ENCODE measurements at regions not wholly inside any gene's neighbourhood (a gene's known extent, or its start where the extent isn't known, plus 50 kb on each side); places are given as distances from the start of the nearest gene placed in this dataset.

DNA sequence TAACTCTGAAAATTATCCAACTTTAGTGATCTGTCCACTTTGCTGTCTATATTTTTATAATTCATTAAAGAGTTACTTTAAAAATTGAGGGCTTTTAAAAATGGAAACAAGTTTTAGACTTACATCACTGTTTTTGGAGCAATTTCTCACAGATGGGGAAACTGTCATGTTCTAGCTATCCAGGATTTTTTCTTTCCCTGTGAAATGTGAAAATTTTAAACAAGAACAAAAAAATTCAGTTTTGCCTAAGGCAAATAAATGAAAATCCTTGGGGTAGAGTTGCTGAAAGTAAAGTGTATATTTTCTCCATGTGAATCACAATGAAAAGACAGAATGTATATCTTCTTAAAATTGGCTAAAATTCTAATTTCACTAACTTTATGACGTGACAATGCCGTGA, 553.7 kb downstream of the MCTP2 start:
- TF ChIP-seq, protein P1, sequence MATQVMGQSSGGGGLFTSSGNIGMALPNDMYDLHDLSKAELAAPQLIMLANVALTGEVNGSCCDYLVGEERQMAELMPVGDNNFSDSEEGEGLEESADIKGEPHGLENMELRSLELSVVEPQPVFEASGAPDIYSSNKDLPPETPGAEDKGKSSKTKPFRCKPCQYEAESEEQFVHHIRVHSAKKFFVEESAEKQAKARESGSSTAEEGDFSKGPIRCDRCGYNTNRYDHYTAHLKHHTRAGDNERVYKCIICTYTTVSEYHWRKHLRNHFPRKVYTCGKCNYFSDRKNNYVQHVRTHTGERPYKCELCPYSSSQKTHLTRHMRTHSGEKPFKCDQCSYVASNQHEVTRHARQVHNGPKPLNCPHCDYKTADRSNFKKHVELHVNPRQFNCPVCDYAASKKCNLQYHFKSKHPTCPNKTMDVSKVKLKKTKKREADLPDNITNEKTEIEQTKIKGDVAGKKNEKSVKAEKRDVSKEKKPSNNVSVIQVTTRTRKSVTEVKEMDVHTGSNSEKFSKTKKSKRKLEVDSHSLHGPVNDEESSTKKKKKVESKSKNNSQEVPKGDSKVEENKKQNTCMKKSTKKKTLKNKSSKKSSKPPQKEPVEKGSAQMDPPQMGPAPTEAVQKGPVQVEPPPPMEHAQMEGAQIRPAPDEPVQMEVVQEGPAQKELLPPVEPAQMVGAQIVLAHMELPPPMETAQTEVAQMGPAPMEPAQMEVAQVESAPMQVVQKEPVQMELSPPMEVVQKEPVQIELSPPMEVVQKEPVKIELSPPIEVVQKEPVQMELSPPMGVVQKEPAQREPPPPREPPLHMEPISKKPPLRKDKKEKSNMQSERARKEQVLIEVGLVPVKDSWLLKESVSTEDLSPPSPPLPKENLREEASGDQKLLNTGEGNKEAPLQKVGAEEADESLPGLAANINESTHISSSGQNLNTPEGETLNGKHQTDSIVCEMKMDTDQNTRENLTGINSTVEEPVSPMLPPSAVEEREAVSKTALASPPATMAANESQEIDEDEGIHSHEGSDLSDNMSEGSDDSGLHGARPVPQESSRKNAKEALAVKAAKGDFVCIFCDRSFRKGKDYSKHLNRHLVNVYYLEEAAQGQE (IDR thresholded peaks at IDR 0.05; ENCODE audit: insufficient read depth in 1 of 2, low read depth in 2 of 2, low read length in 2 of 2), result no peak
- TF ChIP-seq SIN3A (IDR thresholded peaks at IDR 0.05; ENCODE audit: borderline replicate concordance, insufficient read depth, low read length), result no peak
- no peak for TF ChIP-seq POLR2AphosphoS5 (IDR thresholded peaks at IDR 0.05; ENCODE audit: low read depth, low read length)
- TF ChIP-seq FOXP2 (optimal IDR thresholded peaks at IDR 0.05; ENCODE audit: borderline replicate concordance, extremely low read depth, extremely low read length, insufficient read depth), result no peak
- no peak for TF ChIP-seq TAF1 (IDR thresholded peaks at IDR 0.05; ENCODE audit: borderline replicate concordance, insufficient read depth, low read length)

DNA sequence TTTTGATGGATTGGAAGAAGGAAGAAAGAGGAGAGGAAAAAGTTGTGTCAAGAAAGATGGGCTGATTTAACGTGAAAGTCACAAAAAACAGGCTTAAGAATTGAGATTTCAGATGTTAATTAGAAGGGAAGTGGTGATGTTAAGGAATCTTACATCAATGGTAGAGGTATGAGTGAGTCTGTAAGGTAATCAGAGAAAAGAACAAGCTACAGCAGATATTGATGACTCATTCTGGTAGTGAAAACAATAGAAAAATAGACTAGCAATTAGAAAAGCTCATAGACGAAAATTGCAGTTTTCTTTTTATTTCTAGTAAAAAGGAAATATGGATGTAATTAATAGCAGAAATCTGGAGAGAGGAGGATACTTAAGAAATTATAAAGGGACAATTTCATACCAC, 559.6 kb downstream of the MCTP2 start:
- TF ChIP-seq SIN3A (IDR thresholded peaks at IDR 0.05; ENCODE audit: borderline replicate concordance, insufficient read depth, low read length), result no peak
- no peak for TF ChIP-seq FOXP2 (optimal IDR thresholded peaks at IDR 0.05; ENCODE audit: borderline replicate concordance, extremely low read depth, extremely low read length, insufficient read depth)
- TF ChIP-seq, protein P1 (IDR thresholded peaks at IDR 0.05; ENCODE audit: insufficient read depth in 1 of 2, low read depth in 2 of 2, low read length in 2 of 2), result no peak
- no peak for TF ChIP-seq POLR2AphosphoS5 (IDR thresholded peaks at IDR 0.05; ENCODE audit: low read depth, low read length)
- TF ChIP-seq TAF1 (IDR thresholded peaks at IDR 0.05; ENCODE audit: borderline replicate concordance, insufficient read depth, low read length), result no peak

DNA sequence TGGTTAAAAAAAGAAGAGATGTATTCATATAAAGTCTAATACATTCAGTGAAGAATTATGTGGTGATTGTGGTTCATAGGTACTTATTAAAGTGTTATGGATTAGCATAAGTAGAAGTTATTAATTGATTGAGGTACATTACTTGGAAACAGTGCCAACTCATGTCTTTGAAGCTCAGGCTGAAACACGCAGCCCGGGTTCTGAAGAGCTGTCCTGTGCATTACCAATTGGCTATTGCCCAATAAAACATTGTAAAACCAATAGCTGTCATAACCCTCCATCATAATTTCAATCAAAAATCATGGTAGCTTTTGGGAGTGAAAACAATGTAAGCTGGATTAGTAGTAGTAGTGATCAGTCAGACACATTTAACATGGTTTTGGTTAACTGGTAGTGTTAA, 560.1 kb downstream of the MCTP2 start:
- TF ChIP-seq POLR2AphosphoS5 (IDR thresholded peaks at IDR 0.05; ENCODE audit: low read depth, low read length) (no peak), TAF1 (IDR thresholded peaks at IDR 0.05; ENCODE audit: borderline replicate concordance, insufficient read depth, low read length) (no peak)

DNA sequence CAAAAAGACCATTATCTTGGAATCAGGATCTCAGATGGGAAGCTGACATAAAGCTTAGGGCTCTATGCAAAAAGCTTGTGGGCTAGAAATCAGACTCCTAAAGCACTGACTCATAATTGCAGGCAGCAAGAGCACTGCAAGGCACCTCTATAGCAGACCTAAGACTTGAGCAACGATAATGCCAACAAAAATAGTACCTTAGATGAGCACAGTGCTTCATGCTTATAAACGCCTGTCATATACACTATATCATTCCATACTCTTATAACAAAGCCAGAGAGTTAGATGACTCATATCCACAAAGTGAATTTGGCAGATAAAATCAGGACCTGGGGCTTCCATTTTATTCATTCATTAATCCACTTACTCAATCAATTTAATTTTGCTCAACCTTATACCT, 560.8 kb downstream of the MCTP2 start:
- TF ChIP-seq, protein P1 (IDR thresholded peaks at IDR 0.05; ENCODE audit: insufficient read depth in 1 of 2, low read depth in 2 of 2, low read length in 2 of 2), result no peak
- TF ChIP-seq POLR2AphosphoS5 (IDR thresholded peaks at IDR 0.05; ENCODE audit: low read depth, low read length) (no peak), SIN3A (IDR thresholded peaks at IDR 0.05; ENCODE audit: borderline replicate concordance, insufficient read depth, low read length) (no peak), FOXP2 (optimal IDR thresholded peaks at IDR 0.05; ENCODE audit: borderline replicate concordance, extremely low read depth, extremely low read length, insufficient read depth) (no peak), TAF1 (IDR thresholded peaks at IDR 0.05; ENCODE audit: borderline replicate concordance, insufficient read depth, low read length) (no peak)

DNA sequence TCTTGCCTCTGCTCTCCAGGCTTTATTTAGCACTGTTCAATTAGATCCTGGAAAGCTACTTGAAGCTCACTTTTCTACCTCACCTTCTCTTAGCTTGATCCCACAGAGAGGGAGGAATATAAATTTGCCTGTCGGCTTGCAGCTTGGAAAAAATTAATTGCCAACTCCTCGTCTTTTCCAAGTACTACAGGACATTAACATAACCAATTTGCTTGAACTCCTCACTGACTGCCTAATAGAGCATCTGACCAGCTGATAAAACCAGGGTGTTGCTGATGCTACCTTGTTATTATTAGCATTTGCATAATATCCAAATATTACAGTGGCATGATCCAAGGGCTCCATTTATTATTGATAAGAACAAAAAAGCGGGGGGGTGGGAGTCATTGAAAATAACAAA, 561.8 kb downstream of the MCTP2 start:
- TF ChIP-seq, protein P1 (IDR thresholded peaks at IDR 0.05; ENCODE audit: insufficient read depth in 1 of 2, low read depth in 2 of 2, low read length in 2 of 2), result no peak
- no peak for TF ChIP-seq TAF1 (IDR thresholded peaks at IDR 0.05; ENCODE audit: borderline replicate concordance, insufficient read depth, low read length)
- no peak for TF ChIP-seq SIN3A (IDR thresholded peaks at IDR 0.05; ENCODE audit: borderline replicate concordance, insufficient read depth, low read length)
- no peak for TF ChIP-seq POLR2AphosphoS5 (IDR thresholded peaks at IDR 0.05; ENCODE audit: low read depth, low read length)
- no peak for TF ChIP-seq FOXP2 (optimal IDR thresholded peaks at IDR 0.05; ENCODE audit: borderline replicate concordance, extremely low read depth, extremely low read length, insufficient read depth)

All from PFSK-1 (cell line).